ENCODE measurements at regions not wholly inside any gene's neighbourhood (a gene's known extent, or its start where the extent isn't known, plus 50 kb on each side); places are given as distances from the start of the nearest gene placed in this dataset.

DNA sequence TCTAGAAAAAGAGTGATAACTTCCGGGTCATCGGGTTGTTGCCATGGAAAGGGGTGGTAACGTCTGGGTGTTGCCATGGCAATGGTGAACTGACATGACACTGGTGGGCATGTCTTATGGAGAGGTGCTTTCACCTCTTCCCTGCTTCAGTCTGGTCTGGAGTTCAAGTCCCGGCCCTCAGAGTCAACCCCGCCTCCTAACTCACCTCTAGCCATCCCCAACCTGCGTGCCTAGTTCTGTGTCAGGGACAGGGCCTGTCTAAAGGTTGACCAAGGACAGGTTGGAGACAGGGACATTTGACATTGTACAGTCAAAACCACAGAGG is 96.0 kb downstream of the LSM3 start:
- Histone ChIP-seq H3K9me3 (ENCODE audit: control insufficient read depth, low read length) (no peaks in the 10 kb centered on the region), H3K4me3 (ENCODE audit: extremely low read depth, insufficient read depth, low read length, poor library complexity, severe bottlenecking) (no peak overlapping the region), H3K4me1 (ENCODE audit: control insufficient read depth, insufficient read depth, low read length, poor library complexity, severe bottlenecking) (peaks cover 20% of the 10 kb centered on the region), H3K36me3 (ENCODE audit: control insufficient read depth, insufficient read depth, low read length) (no peaks in the 10 kb centered on the region), H3K27ac (ENCODE audit: low read depth, low read length, severe bottlenecking) (no peak overlapping the region)
- WGBS, 2 experiments (ENCODE audit: insufficient coverage in 2 of 2): 88 to 97% methylated on average over 5 of the region's 6 CpGs

GRCh38 chr3:14274999-14275961 is 96.7 kb downstream of the LSM3 start:
- no peak overlapping the region for H3K27ac ChIP-seq (ENCODE audit: low read depth, low read length, severe bottlenecking)
- no peaks in the 10 kb centered on the region for H3K36me3 ChIP-seq (ENCODE audit: control insufficient read depth, insufficient read depth, low read length)
- H3K9me3 ChIP-seq (ENCODE audit: control insufficient read depth, low read length): no peaks in the 10 kb centered on the region
- no peak overlapping the region for H3K4me3 ChIP-seq (ENCODE audit: extremely low read depth, insufficient read depth, low read length, poor library complexity, severe bottlenecking)
- H3K4me1 ChIP-seq (ENCODE audit: control insufficient read depth, insufficient read depth, low read length, poor library complexity, severe bottlenecking): peaks cover 26% of the 10 kb centered on the region
- 85 to 87% methylated on average over 6 to 7 of the region's 8 CpGs for WGBS, 2 experiments (ENCODE audit: insufficient coverage in 2 of 2)

GRCh38 chr3:14275962-14276909 is 97.6 kb downstream of the LSM3 start:
- Histone ChIP-seq H3K36me3 (ENCODE audit: control insufficient read depth, insufficient read depth, low read length) (no peaks in the 10 kb centered on the region), H3K27ac (ENCODE audit: low read depth, low read length, severe bottlenecking) (no peak overlapping the region), H3K9me3 (ENCODE audit: control insufficient read depth, low read length) (no peaks in the 10 kb centered on the region), H3K4me1 (ENCODE audit: control insufficient read depth, insufficient read depth, low read length, poor library complexity, severe bottlenecking) (peaks cover 29% of the 10 kb centered on the region), H3K4me3 (ENCODE audit: extremely low read depth, insufficient read depth, low read length, poor library complexity, severe bottlenecking) (no peak overlapping the region)
- WGBS, 2 experiments (ENCODE audit: insufficient coverage in 2 of 2): 82 to 86% methylated on average over 8 to 10 of the region's 12 CpGs

GRCh38 chr3:14277557-14277956 is 98.9 kb downstream of the LSM3 start:
- WGBS, 2 experiments (ENCODE audit: insufficient coverage in 2 of 2): 94 to 95% methylated on average over 5 of the region's 5 CpGs
- Histone ChIP-seq H3K4me1 (ENCODE audit: control insufficient read depth, insufficient read depth, low read length, poor library complexity, severe bottlenecking) (peaks cover 29% of the 10 kb centered on the region), H3K9me3 (ENCODE audit: control insufficient read depth, low read length) (no peaks in the 10 kb centered on the region), H3K27ac (ENCODE audit: low read depth, low read length, severe bottlenecking) (no peak overlapping the region), H3K4me3 (ENCODE audit: extremely low read depth, insufficient read depth, low read length, poor library complexity, severe bottlenecking) (no peak overlapping the region), H3K36me3 (ENCODE audit: control insufficient read depth, insufficient read depth, low read length) (no peaks in the 10 kb centered on the region)

- WGBS, 2 experiments (ENCODE audit: insufficient coverage in 2 of 2): 89 to 90% methylated on average over 5 of the region's 7 CpGs
- Histone ChIP-seq H3K4me1 (ENCODE audit: control insufficient read depth, insufficient read depth, low read length, poor library complexity, severe bottlenecking) (peaks cover 28% of the 10 kb centered on the region), H3K36me3 (ENCODE audit: control insufficient read depth, insufficient read depth, low read length) (no peaks in the 10 kb centered on the region), H3K27ac (ENCODE audit: low read depth, low read length, severe bottlenecking) (no peak overlapping the region), H3K9me3 (ENCODE audit: control insufficient read depth, low read length) (no peaks in the 10 kb centered on the region), H3K4me3 (ENCODE audit: extremely low read depth, insufficient read depth, low read length, poor library complexity, severe bottlenecking) (no peak overlapping the region)
These were observed 99.7 kb downstream of the LSM3 start for GRCh38 chr3:14278265-14278798.

DNA sequence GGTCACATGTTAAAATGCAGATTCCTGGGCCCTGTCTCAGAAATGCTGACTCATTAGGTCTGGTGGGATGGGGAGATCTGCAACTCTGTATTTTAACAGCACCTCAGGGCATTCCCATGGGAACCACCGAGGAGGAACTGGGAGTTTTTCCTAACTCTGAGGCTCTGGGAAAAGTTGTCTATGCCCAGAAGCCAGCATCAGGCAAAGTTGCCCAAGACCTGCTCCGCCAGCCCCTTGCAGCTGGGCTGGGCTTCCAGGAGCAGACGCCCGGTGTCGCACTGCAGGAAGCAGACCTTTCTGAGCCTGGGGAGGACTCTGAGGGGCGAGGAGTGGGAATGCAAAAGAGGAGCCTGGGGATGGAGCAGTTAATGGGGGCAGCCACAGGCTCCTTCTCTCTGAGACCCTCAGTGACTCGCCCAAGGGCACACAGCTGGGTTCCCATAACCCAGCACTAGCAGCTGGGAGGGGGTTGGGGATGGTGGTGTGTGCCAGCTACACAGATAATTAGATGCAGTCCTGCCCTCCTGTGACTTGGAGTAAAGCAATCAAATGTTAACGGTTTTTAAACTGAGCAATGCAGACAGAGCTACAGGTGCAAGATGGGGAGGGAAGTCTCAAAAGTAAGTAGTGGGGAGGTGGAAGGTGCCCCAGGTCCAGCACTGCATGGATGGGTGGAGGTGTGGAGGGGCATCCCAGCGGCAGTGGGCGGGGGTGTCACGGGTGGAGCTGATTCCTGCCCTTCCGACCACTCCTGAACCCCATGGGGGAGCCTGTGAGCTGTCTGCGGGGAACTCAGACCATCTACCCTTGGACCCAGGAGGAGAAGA is 100.4 kb downstream of the LSM3 start:
- 30 to 38% methylated on average over 8 to 9 of the region's 13 CpGs for WGBS, 2 experiments (ENCODE audit: insufficient coverage in 2 of 2)
- no peak overlapping the region for H3K27ac ChIP-seq (ENCODE audit: low read depth, low read length, severe bottlenecking)
- H3K9me3 ChIP-seq (ENCODE audit: control insufficient read depth, low read length): no peaks in the 10 kb centered on the region
- no peak overlapping the region for H3K4me3 ChIP-seq (ENCODE audit: extremely low read depth, insufficient read depth, low read length, poor library complexity, severe bottlenecking)
- H3K4me1 ChIP-seq (ENCODE audit: control insufficient read depth, insufficient read depth, low read length, poor library complexity, severe bottlenecking): peaks cover 22% of the 10 kb centered on the region
- H3K36me3 ChIP-seq (ENCODE audit: control insufficient read depth, insufficient read depth, low read length): no peaks in the 10 kb centered on the region

- no peaks in the 10 kb centered on the region for H3K36me3 ChIP-seq (ENCODE audit: control insufficient read depth, insufficient read depth, low read length)
- WGBS, 2 experiments (ENCODE audit: insufficient coverage in 2 of 2): 91 to 92% methylated on average over 10 of the region's 11 CpGs
These were observed 101.0 kb downstream of the LSM3 start for GRCh38 chr3:14279626-14280061.

DNA sequence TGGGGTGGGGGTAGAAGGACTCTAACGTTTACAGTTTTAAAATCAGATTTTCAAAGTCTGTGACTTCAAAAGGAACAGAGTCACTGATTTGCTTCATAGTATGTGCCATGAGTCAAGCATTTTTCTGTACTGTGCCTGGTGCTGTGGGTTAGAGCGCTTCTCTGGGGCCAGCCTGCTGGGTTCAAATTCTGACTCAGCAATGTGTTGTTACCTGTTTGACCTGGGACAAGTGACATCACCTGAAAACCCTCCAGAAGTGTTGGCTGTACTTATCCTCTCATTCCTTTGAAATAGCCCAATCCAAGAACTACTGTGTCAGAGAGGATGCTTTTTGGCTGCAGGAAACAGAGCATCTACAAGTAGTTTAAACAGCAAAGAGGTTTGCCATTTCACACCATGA is 101.7 kb downstream of the LSM3 start:
- Histone ChIP-seq H3K36me3 (ENCODE audit: control insufficient read depth, insufficient read depth, low read length) (no peaks in the 10 kb centered on the region), H3K27ac (ENCODE audit: low read depth, low read length, severe bottlenecking) (no peak overlapping the region), H3K4me1 (ENCODE audit: control insufficient read depth, insufficient read depth, low read length, poor library complexity, severe bottlenecking) (peaks cover 19% of the 10 kb centered on the region), H3K4me3 (ENCODE audit: extremely low read depth, insufficient read depth, low read length, poor library complexity, severe bottlenecking) (no peak overlapping the region), H3K9me3 (ENCODE audit: control insufficient read depth, low read length) (no peaks in the 10 kb centered on the region)
- 88 to 100% methylated on average over 1 of the region's 2 CpGs for WGBS, 2 experiments (ENCODE audit: insufficient coverage in 2 of 2)

More at GRCh38 chr3:14279626-14280061, 101.0 kb downstream of the LSM3 start:
- Histone ChIP-seq H3K27ac (ENCODE audit: low read depth, low read length, severe bottlenecking) (no peak overlapping the region), H3K9me3 (ENCODE audit: control insufficient read depth, low read length) (no peaks in the 10 kb centered on the region), H3K4me3 (ENCODE audit: extremely low read depth, insufficient read depth, low read length, poor library complexity, severe bottlenecking) (no peak overlapping the region), H3K4me1 (ENCODE audit: control insufficient read depth, insufficient read depth, low read length, poor library complexity, severe bottlenecking) (peaks cover 19% of the 10 kb centered on the region)

- H3K27ac ChIP-seq (ENCODE audit: low read depth, low read length, severe bottlenecking): no peak overlapping the region
- H3K4me3 ChIP-seq (ENCODE audit: extremely low read depth, insufficient read depth, low read length, poor library complexity, severe bottlenecking): no peak overlapping the region
- WGBS, 2 experiments (ENCODE audit: insufficient coverage in 2 of 2): 90 to 93% methylated on average over 2 of the region's 3 CpGs
- H3K36me3 ChIP-seq (ENCODE audit: control insufficient read depth, insufficient read depth, low read length): no peaks in the 10 kb centered on the region
- H3K4me1 ChIP-seq (ENCODE audit: control insufficient read depth, insufficient read depth, low read length, poor library complexity, severe bottlenecking): peaks cover 19% of the 10 kb centered on the region
- no peaks in the 10 kb centered on the region for H3K9me3 ChIP-seq (ENCODE audit: control insufficient read depth, low read length)
These were observed 102.4 kb downstream of the LSM3 start for GRCh38 chr3:14281053-14281452.

Measured in mesodermal cell (in vitro differentiated cells).